Stimulated activated CD8-positive, alpha-beta memory T cell treated with anti-CD3 and anti-CD28 coated beads, Interleukin-4, amount 100 ng/mL, for 4 hours (primary cell): ENCODE measurements at regions not wholly inside any gene's neighbourhood (a gene's known extent, or its start where the extent isn't known, plus 50 kb on each side); places are given as distances from the start of the nearest gene placed in this dataset.
"Not testable (repeated sequence)": the region's sequence is repeated elsewhere in the genome, so short reads cannot be mapped to it uniquely, and the experiment has no call there.

Source experiments
- DNase-seq, 2 donors: peaks; one replicate each; pipeline ENCODE4 v3.0.0-alpha.2; 2020; ENCODE audit warnings: low read depth in 2 of 2, low spot score in 1 of 2

GRCh38 chr10:65701168-65701776 lies 1224.6 kb upstream of the LRRTM3 start:
- DNase-seq = no peak

GRCh38 chr10:65708057-65708456 lies 1217.8 kb upstream of the LRRTM3 start:
- no peak for DNase-seq

- no peak for DNase-seq
Observed at GRCh38 chr10:65710306-65710705, 1215.5 kb upstream of the LRRTM3 start.

GRCh38 chr10:65719790-65720189 lies 1206.0 kb upstream of the LRRTM3 start:
- no peak for DNase-seq

GRCh38 chr10:65720901-65721300 lies 1204.9 kb upstream of the LRRTM3 start:
- DNase-seq = no peak

- no peak for DNase-seq
Observed at GRCh38 chr10:65723525-65723924, 1202.3 kb upstream of the LRRTM3 start.

- DNase-seq = no peak
Observed at GRCh38 chr10:65735382-65735781, 1190.5 kb upstream of the LRRTM3 start.

GRCh38 chr10:65742906-65743305 lies 1182.9 kb upstream of the LRRTM3 start:
- DNase-seq = no peak

GRCh38 chr10:65751218-65751617 lies 1174.6 kb upstream of the LRRTM3 start:
- DNase-seq = no peak

GRCh38 chr10:65751896-65752295 lies 1173.9 kb upstream of the LRRTM3 start:
- no peak for DNase-seq

- no peak for DNase-seq
Observed at GRCh38 chr10:65753532-65753931, 1172.3 kb upstream of the LRRTM3 start.

GRCh38 chr10:65754112-65754511 lies 1171.7 kb upstream of the LRRTM3 start:
- DNase-seq = no peak

- no peak for DNase-seq
Observed at GRCh38 chr10:65762311-65762710, 1163.5 kb upstream of the LRRTM3 start.

GRCh38 chr10:65765006-65765541 lies 1160.8 kb upstream of the LRRTM3 start:
- DNase-seq = no peak

- DNase-seq = no peak
Observed at GRCh38 chr10:65769828-65770227, 1156.0 kb upstream of the LRRTM3 start.

GRCh38 chr10:65778753-65779152 lies 1147.1 kb upstream of the LRRTM3 start:
- DNase-seq = no peak

- DNase-seq = no peak
Observed at GRCh38 chr10:65779985-65780384, 1145.9 kb upstream of the LRRTM3 start.

- DNase-seq = no peak
Observed at GRCh38 chr10:65786279-65786678, 1139.6 kb upstream of the LRRTM3 start.

GRCh38 chr10:65787571-65787970 lies 1138.3 kb upstream of the LRRTM3 start:
- DNase-seq = no peak

- DNase-seq = no peak
Observed at GRCh38 chr10:65788271-65788670, 1137.6 kb upstream of the LRRTM3 start.

- DNase-seq = no peak
Observed at GRCh38 chr10:65791979-65792378, 1133.9 kb upstream of the LRRTM3 start.

GRCh38 chr10:65793738-65794425 lies 1132.0 kb upstream of the LRRTM3 start:
- DNase-seq = no peak

GRCh38 chr10:65794861-65795260 lies 1131.0 kb upstream of the LRRTM3 start:
- not testable (repeated sequence) for DNase-seq
